GM20000 (cell line): ENCODE measurements at regions not wholly inside any gene's neighbourhood (a gene's known extent, or its start where the extent isn't known, plus 50 kb on each side); places are given as distances from the start of the nearest gene placed in this dataset.

Experiments used
- DNase-seq: peaks from one replicate; pipeline ENCODE4 v3.0.0; 2012; ENCODE audit warnings: low spot score
- CTCF ChIP-seq: IDR thresholded peaks from 2 replicates; pipeline ENCODE4 v1.5.1; 2012; ENCODE audit warnings: mild to moderate bottlenecking, control low read depth; ENCODE audit errors: extremely low read depth, missing control alignments

- TF ChIP-seq CTCF = no peak
Measured at GRCh38 chr6:101230866-101231265, 162.6 kb upstream of the GRIK2 start.

GRCh38 chr6:101231606-101232235, 161.8 kb upstream of the GRIK2 start:
- TF ChIP-seq CTCF = no peak

More at GRCh38 chr6:101230866-101231265, 162.6 kb upstream of the GRIK2 start:
- no peak for DNase-seq

GRCh38 chr6:101232961-101233360, 160.5 kb upstream of the GRIK2 start:
- TF ChIP-seq CTCF = no peak
- no peak for DNase-seq

More at GRCh38 chr6:101231606-101232235, 161.8 kb upstream of the GRIK2 start:
- DNase-seq = no peak

GRCh38 chr6:101236709-101237108, 156.8 kb upstream of the GRIK2 start:
- DNase-seq = no peak
- no peak for TF ChIP-seq CTCF

- DNase-seq = no peak
- TF ChIP-seq CTCF = no peak
Measured at GRCh38 chr6:101241442-101241841, 152.1 kb upstream of the GRIK2 start.

- no peak for DNase-seq
- TF ChIP-seq CTCF = no peak
Measured at GRCh38 chr6:101249470-101249869, 144.0 kb upstream of the GRIK2 start.

GRCh38 chr6:101257163-101257562, 136.3 kb upstream of the GRIK2 start:
- DNase-seq = no peak
- TF ChIP-seq CTCF = no peak
